ENCODE measurements at regions not wholly inside any gene's neighbourhood (a gene's known extent, or its start where the extent isn't known, plus 50 kb on each side); places are given as distances from the start of the nearest gene placed in this dataset.
"Not testable (repeated sequence)": the region's sequence is repeated elsewhere in the genome, so short reads cannot be mapped to it uniquely, and the experiment has no call there.

GRCh38 chr11:69947793-69948255 lies 128.6 kb upstream of the FGF3 start:
- no peak for DNase-seq (ENCODE audit: low spot score)

- no peak for DNase-seq (ENCODE audit: low spot score)
Observed at GRCh38 chr11:69948256-69949141, 129.3 kb upstream of the FGF3 start.

- DNase-seq (ENCODE audit: low spot score), result no peak
Observed at GRCh38 chr11:69949327-69949726, 128.8 kb upstream of the ANO1 start.

- DNase-seq (ENCODE audit: low spot score), result no peak
Observed at GRCh38 chr11:69950120-69950519, 128.0 kb upstream of the ANO1 start.

GRCh38 chr11:69950621-69951020 lies 127.5 kb upstream of the ANO1 start:
- DNase-seq (ENCODE audit: low spot score), result no peak

- DNase-seq (ENCODE audit: low spot score), result no peak
Observed at GRCh38 chr11:69951821-69952220, 126.3 kb upstream of the ANO1 start.

- DNase-seq (ENCODE audit: low spot score), result not testable (repeated sequence)
Observed at GRCh38 chr11:69952229-69952975, 125.7 kb upstream of the ANO1 start.

- no peak for DNase-seq (ENCODE audit: low spot score)
Observed at GRCh38 chr11:69953356-69953755, 124.8 kb upstream of the ANO1 start.

GRCh38 chr11:69954756-69955155 lies 123.4 kb upstream of the ANO1 start:
- DNase-seq (ENCODE audit: low spot score), result no peak

GRCh38 chr11:69956669-69957190 lies 121.4 kb upstream of the ANO1 start:
- no peak for DNase-seq (ENCODE audit: low spot score)

- no peak for DNase-seq (ENCODE audit: low spot score)
Observed at GRCh38 chr11:69957849-69958248, 120.3 kb upstream of the ANO1 start.

- no peak for DNase-seq (ENCODE audit: low spot score)
Observed at GRCh38 chr11:69958308-69958707, 119.8 kb upstream of the ANO1 start.

- no peak for DNase-seq (ENCODE audit: low spot score)
Observed at GRCh38 chr11:69959461-69959860, 118.7 kb upstream of the ANO1 start.

GRCh38 chr11:69961738-69962137 lies 116.4 kb upstream of the ANO1 start:
- no peak for DNase-seq (ENCODE audit: low spot score)

- no peak for DNase-seq (ENCODE audit: low spot score)
Observed at GRCh38 chr11:69962152-69962551, 116.0 kb upstream of the ANO1 start.

- DNase-seq (ENCODE audit: low spot score), result no peak
Observed at GRCh38 chr11:69963533-69964246, 114.4 kb upstream of the ANO1 start.

- no peak for DNase-seq (ENCODE audit: low spot score)
Observed at GRCh38 chr11:69964247-69964643, 113.9 kb upstream of the ANO1 start.

GRCh38 chr11:69965821-69966582 lies 112.1 kb upstream of the ANO1 start:
- DNase-seq (ENCODE audit: low spot score), result no peak

GRCh38 chr11:69966583-69966835 lies 111.6 kb upstream of the ANO1 start:
- no peak for DNase-seq (ENCODE audit: low spot score)

- no peak for DNase-seq (ENCODE audit: low spot score)
Observed at GRCh38 chr11:69966910-69967483, 111.1 kb upstream of the ANO1 start.

- no peak for DNase-seq (ENCODE audit: low spot score)
Observed at GRCh38 chr11:69967484-69967883, 110.6 kb upstream of the ANO1 start.
